GM23248 (cell line): ENCODE measurements at regions not wholly inside any gene's neighbourhood (a gene's known extent, or its start where the extent isn't known, plus 50 kb on each side); places are given as distances from the start of the nearest gene placed in this dataset.

Experiments used
- DNase-seq: peaks from one replicate; pipeline ENCODE4 v3.0.0-alpha.2; 2015
- H2AFZ ChIP-seq: fragments of 200-600 bp; sonication (generic); 2 replicates; pipeline ENCODE4 v1.6.1; 2016; ENCODE audit warnings: antibody characterized with exemption
- H3F3A ChIP-seq: fragments of 200-600 bp; sonication (generic); 2 replicates; pipeline ENCODE4 v1.6.1; 2016; ENCODE audit warnings: mild to moderate bottlenecking, antibody characterized with exemption, mixed run types; ENCODE audit not compliant: insufficient read depth
- H3K27ac ChIP-seq: fragments of 200-600 bp; sonication (generic); 2 replicates; pipeline ENCODE4 v1.5.1; 2016; ENCODE audit warnings: mild to moderate bottlenecking
- H3K27me3 ChIP-seq: fragments of 200-600 bp; sonication (generic); replicated peaks from 2 replicates; pipeline ENCODE4 v1.6.1; 2016; ENCODE audit warnings: mild to moderate bottlenecking; ENCODE audit not compliant: insufficient read depth
- H3K36me3 ChIP-seq: fragments of 200-600 bp; sonication (generic); 2 replicates; pipeline ENCODE4 v1.6.1; 2016; ENCODE audit warnings: low read depth, mild to moderate bottlenecking
- H3K4me1 ChIP-seq: fragments of 200-600 bp; sonication (generic); 2 replicates; pipeline ENCODE4 v1.6.1; 2016; ENCODE audit warnings: mild to moderate bottlenecking; ENCODE audit not compliant: insufficient read depth
- H3K4me2 ChIP-seq: fragments of 200-600 bp; sonication (generic); one replicate; pipeline ENCODE4 v1.6.1; 2016; ENCODE audit warnings: mild to moderate bottlenecking; ENCODE audit not compliant: unreplicated experiment
- H3K4me3 ChIP-seq: fragments of 200-600 bp; sonication (generic); 2 replicates; pipeline ENCODE4 v1.5.1; 2016; ENCODE audit warnings: mild to moderate bottlenecking
- H3K79me2 ChIP-seq: fragments of 200-600 bp; sonication (generic); 2 replicates; pipeline ENCODE4 v1.6.1; 2016; ENCODE audit warnings: mild to moderate bottlenecking; ENCODE audit not compliant: insufficient read depth
- H3K9ac ChIP-seq: fragments of 200-600 bp; sonication (generic); 2 replicates; pipeline ENCODE4 v1.6.1; 2016; ENCODE audit warnings: mild to moderate bottlenecking
- H3K9me2 ChIP-seq: fragments of 200-600 bp; sonication (generic); 2 replicates; pipeline ENCODE4 v1.6.1; 2016; ENCODE audit warnings: mixed run types, mild to moderate bottlenecking, moderate library complexity; ENCODE audit not compliant: insufficient read depth
- H3K9me3 ChIP-seq: fragments of 200-600 bp; sonication (generic); one replicate; pipeline ENCODE4 v1.6.1; 2017; ENCODE audit warnings: low read depth
- H4K20me1 ChIP-seq: fragments of 200-600 bp; sonication (generic); 2 replicates; pipeline ENCODE4 v1.6.0; 2016; ENCODE audit not compliant: insufficient read depth
- EZH2 ChIP-seq: fragments of 200-600 bp; sonication (generic); IDR thresholded peaks from 2 replicates; pipeline ENCODE4 v1.6.1; 2018; ENCODE audit warnings: antibody characterized with exemption, mild to moderate bottlenecking; ENCODE audit not compliant: insufficient read depth, poor library complexity, severe bottlenecking
- EZH2phosphoT487 ChIP-seq: fragments of 200-600 bp; sonication (generic); IDR thresholded peaks from 2 replicates; pipeline ENCODE4 v1.6.1; 2018; ENCODE audit warnings: antibody characterized with exemption, moderate library complexity, mild to moderate bottlenecking, low read depth; ENCODE audit not compliant: insufficient read depth
- WGBS, 2 experiments: methylation state at CpG; one replicate each; pipeline ENCODE4 v1.1.6; 2015 to 2017; ENCODE audit warnings: low lambda C conversion rate in 2 of 2, low coverage in 1 of 2; ENCODE audit errors: missing lambda C conversion rate in 2 of 2; 5-methylcytosine and 5-hydroxymethylcytosine counted together
- in situ Hi-C: fragments of 300-500 bp; cut with MboI; formaldehyde crosslinking; loops from 2 replicates; pipeline ENCODE4 v1.15.0; 2020

GRCh38 chr2:190113000-190113399, 50.5 kb upstream of the MSTN start:
- Histone ChIP-seq H3K9me3 (no peaks in the 10 kb centered on the region), H3K79me2 (no peaks in the 10 kb centered on the region), H3K9ac (no peak overlapping the region), H2AFZ (no peak overlapping the region), H3K4me1 (peaks cover 5% of the 10 kb centered on the region; the same call in 1 of the 2 replicates), H3F3A (peaks cover 3% of the 10 kb centered on the region; the same call in 1 of the 2 replicates), H4K20me1 (no peaks in the 10 kb centered on the region), H3K4me3 (no peak overlapping the region), H3K9me2 (no peaks in the 10 kb centered on the region), H3K4me2 (no peak overlapping the region), H3K27ac (no peak overlapping the region), H3K27me3 (no peaks in the 10 kb centered on the region), H3K36me3 (no peaks in the 10 kb centered on the region)
- in situ Hi-C loops, result no loop called here
- 91 to 92% methylated on average over 2 of the region's 2 CpGs for WGBS, 2 experiments
- TF ChIP-seq EZH2phosphoT487 (no peak), EZH2 (no peak)
- no peak for DNase-seq
